ENCODE measurements at regions not wholly inside any gene's neighbourhood (a gene's known extent, or its start where the extent isn't known, plus 50 kb on each side); places are given as distances from the start of the nearest gene placed in this dataset.

DNA sequence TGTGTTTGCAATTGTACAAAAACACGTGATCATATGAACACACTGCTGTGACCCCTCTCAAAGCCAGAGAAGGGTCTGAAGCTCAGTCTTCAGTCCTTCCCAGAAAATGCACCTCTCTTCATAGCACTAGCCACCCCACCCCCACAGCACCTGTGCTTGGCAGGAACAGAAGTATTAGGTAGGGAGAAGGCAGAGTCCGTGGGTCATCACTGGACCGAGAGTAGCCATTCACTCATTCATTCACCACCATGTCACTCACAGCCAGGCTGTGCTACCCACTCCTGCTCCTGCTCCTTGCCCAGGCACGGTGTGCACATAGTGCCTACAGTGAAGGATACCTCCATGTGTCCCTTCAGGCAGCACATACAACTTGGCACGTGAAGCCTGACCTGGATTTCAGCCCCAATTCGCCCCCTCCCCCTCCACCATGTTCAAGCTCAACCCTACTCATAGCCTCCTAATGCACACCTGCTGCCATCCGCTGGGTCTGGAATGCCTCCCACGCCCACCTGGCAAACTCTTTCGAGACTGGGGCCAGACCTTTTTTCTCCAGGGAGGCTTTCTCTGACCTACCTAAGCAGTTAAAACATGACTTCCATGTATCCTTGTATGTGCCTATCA, 81.9 kb upstream of the GALNT2 start:
- TF ChIP-seq, protein P1, sequence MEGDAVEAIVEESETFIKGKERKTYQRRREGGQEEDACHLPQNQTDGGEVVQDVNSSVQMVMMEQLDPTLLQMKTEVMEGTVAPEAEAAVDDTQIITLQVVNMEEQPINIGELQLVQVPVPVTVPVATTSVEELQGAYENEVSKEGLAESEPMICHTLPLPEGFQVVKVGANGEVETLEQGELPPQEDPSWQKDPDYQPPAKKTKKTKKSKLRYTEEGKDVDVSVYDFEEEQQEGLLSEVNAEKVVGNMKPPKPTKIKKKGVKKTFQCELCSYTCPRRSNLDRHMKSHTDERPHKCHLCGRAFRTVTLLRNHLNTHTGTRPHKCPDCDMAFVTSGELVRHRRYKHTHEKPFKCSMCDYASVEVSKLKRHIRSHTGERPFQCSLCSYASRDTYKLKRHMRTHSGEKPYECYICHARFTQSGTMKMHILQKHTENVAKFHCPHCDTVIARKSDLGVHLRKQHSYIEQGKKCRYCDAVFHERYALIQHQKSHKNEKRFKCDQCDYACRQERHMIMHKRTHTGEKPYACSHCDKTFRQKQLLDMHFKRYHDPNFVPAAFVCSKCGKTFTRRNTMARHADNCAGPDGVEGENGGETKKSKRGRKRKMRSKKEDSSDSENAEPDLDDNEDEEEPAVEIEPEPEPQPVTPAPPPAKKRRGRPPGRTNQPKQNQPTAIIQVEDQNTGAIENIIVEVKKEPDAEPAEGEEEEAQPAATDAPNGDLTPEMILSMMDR (conservative IDR thresholded peaks at IDR 0.05; ENCODE audit: low read depth, low read length) = no peak
- no peak overlapping the region for H3K4me3 ChIP-seq (ENCODE audit: low read length)
- DNase-seq (ENCODE audit: low read depth) = no peak

DNA sequence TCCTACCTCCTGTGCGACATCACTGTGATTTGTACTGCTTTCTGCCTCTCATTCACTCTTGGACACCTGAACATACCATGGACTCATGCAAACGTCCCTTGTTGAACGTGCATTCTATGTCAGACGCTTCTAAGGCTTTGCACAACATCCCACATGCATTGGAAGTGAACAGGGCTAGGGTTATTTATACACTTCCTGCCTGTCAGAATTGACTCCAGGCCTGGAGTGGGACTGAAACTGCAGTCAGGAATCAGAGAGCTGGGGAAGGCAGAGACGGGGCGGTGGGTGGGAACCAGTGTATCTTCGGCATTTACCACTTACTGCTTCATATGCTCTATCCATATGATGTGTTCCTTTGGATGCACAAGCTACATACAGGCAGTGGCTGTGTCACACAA, 81.4 kb upstream of the GALNT2 start:
- H3K4me3 ChIP-seq (ENCODE audit: low read length) = no peak overlapping the region
- no peak for DNase-seq (ENCODE audit: low read depth)

DNA sequence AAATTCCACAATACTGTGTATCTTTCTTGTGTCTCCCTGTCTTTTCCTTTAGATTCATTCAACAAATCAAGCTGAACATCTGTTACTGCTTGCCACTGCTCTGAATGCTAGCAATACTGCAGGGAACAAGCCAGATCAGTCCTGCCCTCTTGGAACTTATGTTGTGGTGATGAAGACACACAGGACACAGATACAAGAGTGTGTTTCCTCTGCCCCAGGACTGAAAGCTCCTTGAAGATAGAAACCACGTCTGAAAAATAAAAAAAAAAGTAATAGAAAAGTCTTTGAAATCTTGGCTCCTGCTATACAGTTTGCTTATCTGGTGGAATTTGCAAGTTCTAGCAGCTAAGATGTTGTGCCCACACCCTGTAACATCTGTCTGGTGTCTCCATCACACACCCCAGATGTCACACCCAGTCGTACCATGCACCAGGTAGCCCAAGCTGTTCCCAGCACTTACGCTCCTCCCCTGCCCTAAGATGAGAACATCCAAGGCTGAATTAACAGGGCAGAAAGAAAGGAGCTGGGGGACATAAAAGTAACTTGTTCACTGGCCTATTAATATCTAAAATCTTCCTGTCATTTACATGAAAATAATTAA, 80.2 kb upstream of the GALNT2 start:
- no peak overlapping the region for H3K4me3 ChIP-seq (ENCODE audit: low read length)
- DNase-seq (ENCODE audit: low read depth) = no peak
- TF ChIP-seq, protein P1 (conservative IDR thresholded peaks at IDR 0.05; ENCODE audit: low read depth, low read length) = no peak

More for the DNA sequence above, 81.4 kb upstream of the GALNT2 start:
- TF ChIP-seq, protein P1 (conservative IDR thresholded peaks at IDR 0.05; ENCODE audit: low read depth, low read length) = no peak

DNA sequence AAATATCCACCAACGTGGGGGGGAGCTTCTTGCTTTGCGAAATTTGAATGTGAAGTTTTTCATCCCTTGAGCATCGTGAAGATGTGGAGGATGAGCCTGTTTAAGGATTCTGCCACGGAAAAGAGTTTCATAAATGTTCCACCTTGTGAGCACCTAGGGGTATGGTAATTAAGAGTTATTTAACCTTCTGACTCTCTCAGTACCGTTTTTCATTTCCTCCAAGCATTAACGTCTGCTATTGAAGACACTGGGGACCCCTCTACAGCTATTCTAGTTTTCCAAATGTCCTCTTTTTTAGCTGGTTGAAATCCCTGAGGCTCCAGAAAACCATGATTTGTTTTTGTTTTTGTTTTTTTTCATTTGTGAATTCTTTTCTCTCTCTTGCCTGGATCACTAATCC, 79.1 kb upstream of the GALNT2 start:
- H3K4me3 ChIP-seq (ENCODE audit: low read length) = no peak overlapping the region
- DNase-seq (ENCODE audit: low read depth) = no peak
- TF ChIP-seq, protein P1 (conservative IDR thresholded peaks at IDR 0.05; ENCODE audit: low read depth, low read length) = no peak

DNA sequence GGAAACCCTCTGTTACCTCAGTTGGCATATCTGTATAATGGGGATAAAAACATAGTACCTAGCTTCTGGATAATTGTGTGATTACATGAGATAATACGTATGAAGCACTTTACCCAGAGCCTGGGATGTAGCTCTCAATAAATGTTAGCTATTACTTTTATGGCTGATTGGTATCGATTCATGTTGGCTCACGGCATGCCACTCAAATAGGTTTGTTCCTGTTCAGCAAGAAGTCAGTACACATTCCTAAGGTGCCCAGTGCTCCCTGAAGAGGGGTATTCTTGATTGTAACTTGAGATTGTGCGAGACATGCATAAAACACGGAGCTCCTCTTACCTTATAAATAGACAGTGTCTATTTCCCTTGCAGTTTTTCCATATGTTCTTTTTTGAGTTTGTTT, 78.5 kb upstream of the GALNT2 start:
- DNase-seq (ENCODE audit: low read depth) = no peak
- TF ChIP-seq, protein P1 (conservative IDR thresholded peaks at IDR 0.05; ENCODE audit: low read depth, low read length) = no peak
- H3K4me3 ChIP-seq (ENCODE audit: low read length) = no peak overlapping the region

DNA sequence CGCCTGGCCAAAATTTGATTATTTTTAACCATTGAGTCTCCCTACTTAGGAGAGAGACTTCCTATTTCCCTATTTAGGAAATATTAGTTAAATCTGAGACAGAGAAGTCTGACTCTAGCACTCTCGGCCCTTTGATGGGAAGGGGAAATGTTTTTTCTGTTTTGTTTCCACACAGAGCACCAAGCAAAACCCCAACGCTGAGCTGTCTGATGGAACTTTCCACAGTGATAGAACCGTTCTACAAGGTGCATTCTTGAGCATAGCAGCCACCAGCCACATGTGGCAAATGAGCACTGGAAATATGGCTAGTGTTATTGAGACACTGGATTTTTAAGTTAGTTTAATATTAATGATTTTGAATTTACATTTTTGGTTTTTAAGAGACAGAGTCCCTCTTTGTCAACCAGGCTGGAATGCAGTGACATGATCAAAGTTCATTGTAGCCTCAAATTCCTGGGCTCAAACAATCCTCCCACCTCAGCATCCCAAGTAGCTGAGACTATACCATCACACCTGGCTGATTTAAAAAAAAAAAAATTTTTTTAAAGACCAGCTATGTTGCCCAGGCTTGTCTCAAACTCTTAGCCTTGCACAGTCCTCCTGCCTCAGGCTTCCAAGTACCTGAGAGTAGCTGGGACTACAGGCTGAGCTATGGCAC, 77.3 kb upstream of the GALNT2 start:
- no peak overlapping the region for H3K4me3 ChIP-seq (ENCODE audit: low read length)
- TF ChIP-seq, protein P1 (conservative IDR thresholded peaks at IDR 0.05; ENCODE audit: low read depth, low read length) = no peak
- no peak for DNase-seq (ENCODE audit: low read depth)

DNA sequence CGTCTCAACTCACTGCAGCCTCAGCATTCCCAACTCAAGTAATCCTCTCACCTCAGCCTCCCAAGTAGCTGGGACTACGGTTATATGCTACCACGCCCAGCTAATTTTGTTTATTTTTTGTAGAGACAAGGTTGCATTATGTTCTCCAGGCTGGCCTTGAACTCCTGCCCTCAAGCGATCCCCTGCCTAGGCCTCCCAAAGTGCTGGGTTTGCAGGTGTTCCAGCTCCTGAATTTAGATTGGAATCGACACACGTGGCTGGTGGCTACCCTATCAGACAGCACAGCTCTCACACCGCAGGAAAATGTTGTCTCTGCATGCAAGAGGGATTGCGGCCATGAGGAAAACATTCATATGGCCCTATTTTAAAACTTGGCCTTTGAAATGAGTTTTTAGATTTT, 76.7 kb upstream of the GALNT2 start:
- TF ChIP-seq, protein P1 (conservative IDR thresholded peaks at IDR 0.05; ENCODE audit: low read depth, low read length) = no peak

More for the DNA sequence above, 76.7 kb upstream of the GALNT2 start:
- DNase-seq (ENCODE audit: low read depth) = no peak
- no peak overlapping the region for H3K4me3 ChIP-seq (ENCODE audit: low read length)
